Activated B cell treated with CpG ODN at 0.5 μM for 24 hours (primary cell): ENCODE measurements at regions not wholly inside any gene's neighbourhood (a gene's known extent, or its start where the extent isn't known, plus 50 kb on each side); places are given as distances from the start of the nearest gene placed in this dataset.

ENCODE experiments used
- ATAC-seq: fragments of 200-7000 bp; cut with Tn5 transposase; one replicate; pipeline ENCODE4 v1.10.0; 2021; ENCODE audit warnings: low read depth, mild to moderate bottlenecking, moderate library complexity
- CTCF ChIA-PET: fragments of 350-600 bp; sonication (Branson Sonifier 250); formaldehyde crosslinking; loops from one replicate; lab custom pipeline; 2021; ENCODE audit warnings: antibody characterized with exemption; lab: Charles Lee
- POLR2A ChIA-PET: fragments of 350-600 bp; sonication (Branson Sonifier 250); formaldehyde crosslinking; loops from one replicate; lab custom pipeline; 2021; ENCODE audit warnings: antibody characterized with exemption; lab: Charles Lee
- DNase-seq: peaks from one replicate; pipeline ENCODE4 v3.0.0; 2022
- H3K27ac Mint-ChIP-seq: one replicate; pipeline ENCODE4 v1.8.0; 2020; ENCODE audit warnings: mixed read lengths
- H3K27me3 Mint-ChIP-seq: one replicate; pipeline ENCODE4 v1.8.0; 2021; ENCODE audit warnings: mixed read lengths
- H3K36me3 Mint-ChIP-seq: one replicate; pipeline ENCODE4 v1.8.0; 2021; ENCODE audit warnings: low read depth, mixed read lengths
- H3K4me1 Mint-ChIP-seq: one replicate; pipeline ENCODE4 v1.8.0; 2021; ENCODE audit warnings: mixed read lengths
- H3K4me3 Mint-ChIP-seq: one replicate; pipeline ENCODE4 v1.8.0; 2020; ENCODE audit warnings: mild to moderate bottlenecking, mixed read lengths
- H3K9me3 Mint-ChIP-seq: one replicate; pipeline ENCODE4 v1.8.0; 2020; ENCODE audit warnings: mixed read lengths
- intact Hi-C: fragments of 100-400 bp; cut with micrococcal nuclease; formaldehyde crosslinking; loops from one replicate; pipeline ENCODE4 v1.15.1; 2024
- TF ChIP-seq, protein P1 (sequence below): fragments of 200-600 bp; IDR thresholded peaks from one replicate; pipeline ENCODE4 v1.8.0; 2022; ENCODE audit warnings: antibody characterized with exemption, mild to moderate bottlenecking

DNA sequence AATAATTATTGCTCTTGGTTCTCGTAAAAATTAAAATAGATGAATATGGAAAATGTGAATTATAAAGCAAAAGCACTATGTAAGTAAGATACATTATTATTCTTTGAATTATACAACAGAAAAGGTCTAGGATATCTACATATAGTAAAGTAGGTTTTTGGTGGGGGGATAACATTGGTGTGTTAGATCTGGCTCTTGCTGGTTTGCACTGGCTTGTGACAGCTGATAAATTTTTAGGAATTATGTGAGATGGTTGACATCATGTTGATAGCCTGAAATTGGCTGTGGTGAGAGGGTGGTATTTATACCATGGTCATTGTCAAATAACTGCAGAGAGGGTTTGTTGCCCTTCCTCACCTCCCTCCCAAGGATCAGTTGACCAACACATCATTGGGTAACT, 50.7 kb upstream of the BTG1 start:
- POLR2A ChIA-PET: interaction anchor here (1.0 kb wide), 1 partner anchor 51 kb away, joined by 4 read pairs; the partner anchor contains the start of gene BTG1

More for the DNA sequence above, 50.7 kb upstream of the BTG1 start:
- ATAC-seq: no peak
- Mint-ChIP-seq H3K9me3 (peaks cover 5% of the 10 kb centered on the region), H3K4me3 (no peak overlapping the region), H3K36me3 (no peaks in the 10 kb centered on the region), H3K27ac (no peak overlapping the region), H3K27me3 (no peaks in the 10 kb centered on the region), H3K4me1 (peaks cover 23% of the 10 kb centered on the region)
- intact Hi-C loops: no loop called here
- no peak for DNase-seq
- TF ChIP-seq, protein P1, sequence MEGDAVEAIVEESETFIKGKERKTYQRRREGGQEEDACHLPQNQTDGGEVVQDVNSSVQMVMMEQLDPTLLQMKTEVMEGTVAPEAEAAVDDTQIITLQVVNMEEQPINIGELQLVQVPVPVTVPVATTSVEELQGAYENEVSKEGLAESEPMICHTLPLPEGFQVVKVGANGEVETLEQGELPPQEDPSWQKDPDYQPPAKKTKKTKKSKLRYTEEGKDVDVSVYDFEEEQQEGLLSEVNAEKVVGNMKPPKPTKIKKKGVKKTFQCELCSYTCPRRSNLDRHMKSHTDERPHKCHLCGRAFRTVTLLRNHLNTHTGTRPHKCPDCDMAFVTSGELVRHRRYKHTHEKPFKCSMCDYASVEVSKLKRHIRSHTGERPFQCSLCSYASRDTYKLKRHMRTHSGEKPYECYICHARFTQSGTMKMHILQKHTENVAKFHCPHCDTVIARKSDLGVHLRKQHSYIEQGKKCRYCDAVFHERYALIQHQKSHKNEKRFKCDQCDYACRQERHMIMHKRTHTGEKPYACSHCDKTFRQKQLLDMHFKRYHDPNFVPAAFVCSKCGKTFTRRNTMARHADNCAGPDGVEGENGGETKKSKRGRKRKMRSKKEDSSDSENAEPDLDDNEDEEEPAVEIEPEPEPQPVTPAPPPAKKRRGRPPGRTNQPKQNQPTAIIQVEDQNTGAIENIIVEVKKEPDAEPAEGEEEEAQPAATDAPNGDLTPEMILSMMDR: no peak
- CTCF ChIA-PET: interaction anchor here (1.1 kb wide), 1 partner anchor 306 kb away, joined by 3 read pairs; no protein-coding TSS in a partner anchor
